Cardiac fibroblast (primary cell): ENCODE measurements at regions not wholly inside any gene's neighbourhood (a gene's known extent, or its start where the extent isn't known, plus 50 kb on each side); places are given as distances from the start of the nearest gene placed in this dataset.

Experiments used
- DNase-seq, 2 donors: peaks; one replicate each; pipeline versions ENCODE4 v3.0.0 to v3.0.0-alpha.2; 2010; ENCODE audit warnings: low read depth in 2 of 2
- H3K4me3 ChIP-seq, 2 donors: replicated peaks in 1 of 2; 1 replicate in 1 of 2; 2 replicates in 1 of 2; pipeline ENCODE4 v1.5.1; 2011; ENCODE audit warnings: low read depth in 2 of 2, low read length in 2 of 2, mild to moderate bottlenecking in 2 of 2, moderate library complexity in 1 of 2
- TF ChIP-seq, protein P1 (sequence below): IDR thresholded peaks from one replicate; pipeline ENCODE4 v1.5.1; 2011; ENCODE audit warnings: low read depth, mild to moderate bottlenecking, low read length, inconsistent platforms

DNA sequence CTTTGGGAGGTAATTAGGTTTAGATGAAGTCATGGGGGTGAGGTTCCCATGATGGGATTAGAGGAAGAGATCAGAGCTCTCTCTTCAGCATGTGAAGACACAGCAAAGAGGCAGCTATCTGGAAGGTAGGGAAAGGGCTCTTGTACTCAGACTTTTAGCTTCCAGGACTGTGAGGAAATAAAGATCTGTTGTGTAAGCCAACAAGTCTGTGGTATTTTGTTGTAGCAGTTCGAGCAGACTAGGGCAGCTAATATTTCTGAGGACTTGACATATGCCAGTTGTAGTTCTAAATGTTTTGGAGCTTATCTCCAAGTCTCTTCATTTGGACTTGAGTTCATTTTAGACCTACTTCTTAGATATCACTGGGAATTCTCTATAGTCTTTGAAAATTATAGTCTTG, 137.3 kb upstream of the PDE5A start:
- TF ChIP-seq, protein P1, sequence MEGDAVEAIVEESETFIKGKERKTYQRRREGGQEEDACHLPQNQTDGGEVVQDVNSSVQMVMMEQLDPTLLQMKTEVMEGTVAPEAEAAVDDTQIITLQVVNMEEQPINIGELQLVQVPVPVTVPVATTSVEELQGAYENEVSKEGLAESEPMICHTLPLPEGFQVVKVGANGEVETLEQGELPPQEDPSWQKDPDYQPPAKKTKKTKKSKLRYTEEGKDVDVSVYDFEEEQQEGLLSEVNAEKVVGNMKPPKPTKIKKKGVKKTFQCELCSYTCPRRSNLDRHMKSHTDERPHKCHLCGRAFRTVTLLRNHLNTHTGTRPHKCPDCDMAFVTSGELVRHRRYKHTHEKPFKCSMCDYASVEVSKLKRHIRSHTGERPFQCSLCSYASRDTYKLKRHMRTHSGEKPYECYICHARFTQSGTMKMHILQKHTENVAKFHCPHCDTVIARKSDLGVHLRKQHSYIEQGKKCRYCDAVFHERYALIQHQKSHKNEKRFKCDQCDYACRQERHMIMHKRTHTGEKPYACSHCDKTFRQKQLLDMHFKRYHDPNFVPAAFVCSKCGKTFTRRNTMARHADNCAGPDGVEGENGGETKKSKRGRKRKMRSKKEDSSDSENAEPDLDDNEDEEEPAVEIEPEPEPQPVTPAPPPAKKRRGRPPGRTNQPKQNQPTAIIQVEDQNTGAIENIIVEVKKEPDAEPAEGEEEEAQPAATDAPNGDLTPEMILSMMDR = no peak
- no peak for DNase-seq
- H3K4me3 ChIP-seq = no peak overlapping the region

DNA sequence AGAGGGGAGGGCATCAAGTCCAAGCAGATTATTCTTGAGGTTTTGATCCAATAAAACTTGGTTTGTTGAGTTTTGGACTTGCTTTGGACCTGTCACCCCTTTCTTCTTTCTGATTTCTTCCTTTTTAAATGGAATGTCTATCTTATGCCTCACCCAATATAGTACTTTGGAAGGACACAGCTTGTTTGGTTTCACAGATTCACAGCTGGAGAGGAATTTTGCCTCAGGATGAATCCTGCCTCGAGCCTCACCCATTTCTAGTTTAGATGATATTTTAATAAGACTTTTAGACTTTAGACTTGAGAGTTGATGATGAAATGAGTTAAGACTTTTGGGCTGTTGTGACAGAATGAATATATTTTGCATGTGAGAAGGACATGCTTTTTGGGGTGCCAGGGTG, 136.9 kb upstream of the PDE5A start:
- no peak for DNase-seq
- TF ChIP-seq, protein P1 = no peak

DNA sequence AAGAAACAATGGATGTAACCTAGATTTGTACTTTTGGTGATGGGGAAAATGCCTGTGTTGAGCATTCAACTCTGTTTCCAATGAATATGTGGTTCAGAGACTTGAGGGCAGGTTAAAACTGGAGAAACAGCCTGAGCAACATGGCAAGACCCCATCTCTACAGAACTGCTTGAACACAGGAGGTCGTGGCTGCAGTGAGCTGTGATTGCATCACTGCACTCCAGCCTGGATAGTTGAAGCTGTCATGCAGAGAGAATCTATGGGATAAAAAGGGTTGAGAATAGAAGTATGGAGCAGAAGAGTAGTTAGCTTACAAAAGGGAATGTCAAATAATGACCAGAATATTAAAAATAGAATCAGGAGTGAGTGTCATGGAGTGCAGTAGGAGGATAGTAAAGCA, 134.8 kb upstream of the PDE5A start:
- no peak overlapping the region for H3K4me3 ChIP-seq
- DNase-seq = no peak
- TF ChIP-seq, protein P1 = no peak

More for the DNA sequence above, 136.9 kb upstream of the PDE5A start:
- H3K4me3 ChIP-seq = no peak overlapping the region

DNA sequence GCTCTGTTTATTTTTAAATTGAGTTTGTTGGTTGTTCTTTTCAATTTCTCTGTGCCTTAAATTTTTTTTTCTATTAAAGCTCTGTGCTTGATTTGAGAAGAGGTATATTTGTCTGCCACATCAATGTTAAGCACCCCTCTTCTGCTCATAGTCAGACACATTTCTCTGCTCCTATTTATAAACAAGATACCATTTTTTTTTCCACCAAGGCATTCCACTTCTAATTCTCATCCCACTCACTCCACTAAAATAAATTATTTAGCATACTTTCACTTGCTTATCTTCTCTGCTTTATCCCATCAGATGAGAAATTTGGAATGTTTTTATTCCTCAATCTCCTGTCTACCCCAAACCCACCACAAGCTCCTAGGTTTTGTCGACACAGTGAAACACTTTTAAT, 127.0 kb upstream of the PDE5A start:
- DNase-seq = no peak
- TF ChIP-seq, protein P1 = no peak
- no peak overlapping the region for H3K4me3 ChIP-seq

DNA sequence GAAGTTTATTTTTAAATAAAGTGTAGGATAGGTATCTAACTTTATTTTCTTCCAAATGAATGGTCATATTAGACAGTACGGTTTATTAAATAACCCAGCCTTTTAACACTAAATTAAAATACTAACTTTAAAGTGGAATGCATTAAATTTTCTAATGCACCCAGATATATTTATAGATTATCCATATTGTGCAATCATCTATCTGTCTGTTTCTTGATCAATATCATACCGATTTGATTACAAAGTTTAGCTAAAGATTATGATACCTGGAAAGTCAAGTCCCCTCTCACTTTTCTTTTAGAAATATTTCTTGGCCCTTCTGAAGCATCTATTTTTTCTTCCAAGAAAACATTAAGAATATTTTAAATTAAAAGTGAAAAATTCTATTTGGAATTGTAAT, 124.3 kb upstream of the PDE5A start:
- no peak for DNase-seq
- TF ChIP-seq, protein P1 = no peak
- H3K4me3 ChIP-seq = no peak overlapping the region

DNA sequence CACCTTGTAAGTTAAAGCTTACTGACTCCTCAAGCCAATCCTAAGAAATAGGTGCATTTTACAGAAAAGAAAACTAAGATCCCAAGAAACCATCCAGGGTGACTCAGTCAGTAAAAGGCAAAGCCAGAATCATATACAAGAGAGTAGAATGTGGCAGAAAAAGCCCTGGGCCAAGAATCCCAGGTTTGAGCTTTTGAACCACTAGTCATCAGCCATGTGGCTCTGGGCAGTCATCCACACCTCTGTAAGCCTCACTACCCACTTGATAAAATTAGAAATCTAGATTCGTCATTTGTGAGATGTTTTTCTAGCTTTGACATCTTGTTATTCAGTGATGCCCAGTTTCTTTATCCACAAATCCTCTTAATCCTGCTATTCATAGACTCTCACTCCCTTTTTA, 122.2 kb upstream of the PDE5A start:
- TF ChIP-seq, protein P1 = no peak
- no peak for DNase-seq
- no peak overlapping the region for H3K4me3 ChIP-seq

DNA sequence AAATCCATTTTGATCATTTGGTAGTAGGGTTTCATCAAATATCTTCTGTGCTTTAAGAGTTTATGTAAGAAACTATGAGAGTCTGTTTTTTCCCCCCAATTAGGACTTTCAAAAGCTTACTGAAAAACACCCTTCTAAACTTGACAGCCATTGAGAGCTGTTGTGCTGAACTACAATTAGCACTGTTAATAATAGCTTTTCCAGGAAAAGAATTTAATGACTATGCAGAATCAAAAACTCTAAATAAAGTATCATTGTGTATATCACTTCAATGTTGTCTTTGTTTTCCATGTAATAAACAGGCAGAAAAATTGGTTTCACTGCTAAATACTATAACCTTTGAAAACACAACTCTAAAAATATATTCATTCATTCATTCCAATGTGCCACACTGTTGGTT, 121.4 kb upstream of the PDE5A start:
- no peak overlapping the region for H3K4me3 ChIP-seq
- TF ChIP-seq, protein P1 = no peak
- no peak for DNase-seq
